C4-2B (cell line): ENCODE measurements at regions not wholly inside any gene's neighbourhood (a gene's known extent, or its start where the extent isn't known, plus 50 kb on each side); places are given as distances from the start of the nearest gene placed in this dataset.
A peak's percentile ranks its signal among the peaks of the same experiment; 100 is the strongest.

Experiments used
- H3K27ac ChIP-seq: fragments of 450-650 bp; 2 replicates; pipeline ENCODE4 v1.5.1; 2017
- CTCF ChIP-seq: fragments of 450-650 bp; conservative IDR thresholded peaks from 2 replicates; pipeline ENCODE4 v1.5.1; 2017; ENCODE audit warnings: mild to moderate bottlenecking
- ZFX ChIP-seq: fragments of 450-650 bp; IDR thresholded peaks from 2 replicates; pipeline ENCODE4 v1.6.1; 2017

GRCh38 chr14:94942601-94943000 lies 172.7 kb upstream of the GSC start:
- TF ChIP-seq CTCF = no peak
- no peak for TF ChIP-seq ZFX
- no peak overlapping the region for H3K27ac ChIP-seq

- TF ChIP-seq CTCF (no peak), ZFX (no peak)
- H3K27ac ChIP-seq = no peak overlapping the region
These were observed 171.4 kb upstream of the GSC start for GRCh38 chr14:94941311-94941710.

- H3K27ac ChIP-seq = no peak overlapping the region
- no peak for TF ChIP-seq CTCF
- no peak for TF ChIP-seq ZFX
These were observed 170.5 kb upstream of the GSC start for GRCh38 chr14:94940263-94940993.

GRCh38 chr14:94938016-94938415 lies 168.1 kb upstream of the GSC start:
- no peak for TF ChIP-seq ZFX
- no peak for TF ChIP-seq CTCF
- no peak overlapping the region for H3K27ac ChIP-seq

GRCh38 chr14:94936901-94937685 lies 167.2 kb upstream of the GSC start:
- H3K27ac ChIP-seq = no peak overlapping the region
- peak; percentile 18; the same call in 1 of the 2 replicates for TF ChIP-seq ZFX
- no peak for TF ChIP-seq CTCF

GRCh38 chr14:94936401-94936892 lies 166.5 kb upstream of the GSC start:
- TF ChIP-seq CTCF = no peak
- TF ChIP-seq ZFX = no peak
- no peak overlapping the region for H3K27ac ChIP-seq

GRCh38 chr14:94935706-94936300 lies 165.9 kb upstream of the GSC start:
- no peak overlapping the region for H3K27ac ChIP-seq
- TF ChIP-seq ZFX (no peak), CTCF (no peak)
